HPDE6-E6E7 (cell line): ENCODE measurements at regions not wholly inside any gene's neighbourhood (a gene's known extent, or its start where the extent isn't known, plus 50 kb on each side); places are given as distances from the start of the nearest gene placed in this dataset.
"Not testable (repeated sequence)": the region's sequence is repeated elsewhere in the genome, so short reads cannot be mapped to it uniquely, and the experiment has no call there.

Experiments
- DNase-seq: peaks from one replicate; pipeline ENCODE4 v3.0.0; 2011; ENCODE audit warnings: missing footprints; ENCODE audit errors: extremely low spot score

- DNase-seq, result no peak
Observed at GRCh38 chr2:124967325-124967724, 942.2 kb downstream of the CNTNAP5 start.

- DNase-seq, result no peak
Observed at GRCh38 chr2:124970030-124970429, 944.9 kb downstream of the CNTNAP5 start.

GRCh38 chr2:124973396-124973795 is 948.3 kb downstream of the CNTNAP5 start:
- no peak for DNase-seq

- DNase-seq, result no peak
Observed at GRCh38 chr2:124975224-124975623, 950.1 kb downstream of the CNTNAP5 start.

- no peak for DNase-seq
Observed at GRCh38 chr2:124975648-124976047, 950.6 kb downstream of the CNTNAP5 start.

- no peak for DNase-seq
Observed at GRCh38 chr2:124978597-124978996, 953.5 kb downstream of the CNTNAP5 start.

- no peak for DNase-seq
Observed at GRCh38 chr2:124983595-124983994, 958.5 kb downstream of the CNTNAP5 start.

- no peak for DNase-seq
Observed at GRCh38 chr2:124985270-124985669, 960.2 kb downstream of the CNTNAP5 start.

- no peak for DNase-seq
Observed at GRCh38 chr2:124986136-124986535, 961.0 kb downstream of the CNTNAP5 start.

GRCh38 chr2:124986870-124987269 is 961.8 kb downstream of the CNTNAP5 start:
- DNase-seq, result not testable (repeated sequence)

- not testable (repeated sequence) for DNase-seq
Observed at GRCh38 chr2:124987436-124987835, 962.3 kb downstream of the CNTNAP5 start.

- DNase-seq, result no peak
Observed at GRCh38 chr2:124988111-124988510, 963.0 kb downstream of the CNTNAP5 start.

GRCh38 chr2:124988794-124989193 is 963.7 kb downstream of the CNTNAP5 start:
- DNase-seq, result no peak

GRCh38 chr2:124993809-124994208 is 968.7 kb downstream of the CNTNAP5 start:
- DNase-seq, result no peak

GRCh38 chr2:124995185-124995912 is 970.3 kb downstream of the CNTNAP5 start:
- DNase-seq, result no peak

GRCh38 chr2:124996406-124996805 is 971.3 kb downstream of the CNTNAP5 start:
- DNase-seq, result no peak

GRCh38 chr2:124999906-125000305 is 974.8 kb downstream of the CNTNAP5 start:
- DNase-seq, result no peak

- DNase-seq, result no peak
Observed at GRCh38 chr2:125004106-125004800, 979.2 kb downstream of the CNTNAP5 start.

- no peak for DNase-seq
Observed at GRCh38 chr2:125006676-125007075, 981.6 kb downstream of the CNTNAP5 start.

GRCh38 chr2:125028721-125029120 is 1003.6 kb downstream of the CNTNAP5 start:
- not testable (repeated sequence) for DNase-seq

GRCh38 chr2:125033871-125034270 is 1008.8 kb downstream of the CNTNAP5 start:
- DNase-seq, result no peak

- no peak for DNase-seq
Observed at GRCh38 chr2:125037135-125037653, 1012.1 kb downstream of the CNTNAP5 start.

- no peak for DNase-seq
Observed at GRCh38 chr2:125041846-125042245, 1016.8 kb downstream of the CNTNAP5 start.
